H1 (cell line): ENCODE measurements at regions not wholly inside any gene's neighbourhood (a gene's known extent, or its start where the extent isn't known, plus 50 kb on each side); places are given as distances from the start of the nearest gene placed in this dataset.

Source experiments
- CTCF ChIA-PET: fragments of 300-600 bp; sonication (Branson Sonifier 250); formaldehyde crosslinking; loops from one replicate; lab custom pipeline; 2021; ENCODE audit not compliant: partially characterized antibody; lab: Charles Lee
- POLR2A ChIA-PET: fragments of 300-600 bp; sonication (Branson Sonifier 250); formaldehyde crosslinking; loops from one replicate; lab custom pipeline; 2021; ENCODE audit warnings: inconsistent platforms; ENCODE audit not compliant: partially characterized antibody; lab: Charles Lee
- DNase-seq, 2 experiments: peaks; one replicate each; pipeline versions ENCODE4 v3.0.0 to v3.0.0-alpha.2; 2010 to 2022; ENCODE audit warnings: low spot score in 2 of 2, low read depth in 1 of 2, mixed read lengths in 1 of 2
- FAIRE-seq: peaks from 2 replicates; lab custom pipeline; 2011; peaks lifted over from hg19 to GRCh38; lab: Jason Lieb, UNC
- H2AFZ ChIP-seq: 2 replicates; pipeline ENCODE4 v1.8.1; 2012; ENCODE audit warnings: low read length, inconsistent platforms
- H2AK5ac ChIP-seq: 2 replicates; pipeline ENCODE4 v1.6.1; 2013; ENCODE audit warnings: low read depth, low read length
- H2BK120ac ChIP-seq: replicated peaks from 2 replicates; pipeline ENCODE3; 2013; ENCODE audit warnings: low read depth, low read length, inconsistent platforms
- H2BK12ac ChIP-seq: 2 replicates; pipeline ENCODE4 v1.6.1; 2013; ENCODE audit warnings: low read depth, low read length
- H2BK15ac ChIP-seq: 2 replicates; pipeline ENCODE4 v1.6.1; 2013; ENCODE audit warnings: low read length
- H2BK20ac ChIP-seq: 2 replicates; pipeline ENCODE4 v1.6.1; 2013; ENCODE audit warnings: low read length
- H2BK5ac ChIP-seq: 2 replicates; pipeline ENCODE4 v1.6.1; 2013; ENCODE audit warnings: low read depth, low read length
- H3K14ac ChIP-seq: 2 replicates; pipeline ENCODE4 v1.6.1; 2013; ENCODE audit warnings: inconsistent platforms; ENCODE audit not compliant: insufficient read length
- H3K18ac ChIP-seq: 2 replicates; pipeline ENCODE4 v1.6.1; 2013; ENCODE audit warnings: low read length; ENCODE audit errors: extremely low read depth
- H3K23ac ChIP-seq: 2 replicates; pipeline ENCODE4 v1.6.1; 2013; ENCODE audit warnings: inconsistent platforms; ENCODE audit not compliant: insufficient read length
- H3K23me2 ChIP-seq: 2 replicates; pipeline ENCODE4 v1.6.1; 2013; ENCODE audit warnings: low read depth, low read length
- H3K27ac ChIP-seq: 2 replicates; pipeline ENCODE4 v1.6.1; 2011; ENCODE audit warnings: low read depth, low read length, inconsistent platforms
- H3K27me3 ChIP-seq, 4 experiments: replicated peaks in 1 of 4; 1 replicate in 1 of 4; 2 replicates in 3 of 4; pipeline versions ENCODE4 v1.6.1 to v1.8.1; 2011 to 2013; ENCODE audit warnings: low read length in 3 of 4, mild to moderate bottlenecking in 3 of 4, inconsistent platforms in 2 of 4, mixed read lengths in 2 of 4, moderate library complexity in 1 of 4; ENCODE audit not compliant: control insufficient read depth in 3 of 4, insufficient read depth in 3 of 4; ENCODE audit errors: extremely low read depth in 1 of 4
- H3K36me3 ChIP-seq, 4 experiments: 2 replicates each; pipeline versions ENCODE4 v1.6.1 to v1.8.1; 2011 to 2013; ENCODE audit warnings: mild to moderate bottlenecking in 4 of 4, low read length in 3 of 4, moderate library complexity in 2 of 4, control low read depth in 1 of 4, inconsistent platforms in 1 of 4; ENCODE audit not compliant: insufficient read depth in 4 of 4, control insufficient read depth in 2 of 4
- H3K4ac ChIP-seq: replicated peaks from 2 replicates; pipeline ENCODE3; 2013; ENCODE audit warnings: low read length, low read depth, mixed read lengths, inconsistent platforms; ENCODE audit not compliant: insufficient read length
- H3K4me1 ChIP-seq, 4 experiments: replicated peaks in 1 of 4; 1 replicate in 1 of 4; 2 replicates in 3 of 4; pipeline versions ENCODE4 v1.6.1 to v1.8.1; 2011 to 2013; ENCODE audit warnings: low read length in 3 of 4, inconsistent platforms in 2 of 4, mixed read lengths in 1 of 4; ENCODE audit not compliant: insufficient read depth in 4 of 4, control insufficient read depth in 3 of 4
- H3K4me2 ChIP-seq, 2 experiments: 2 replicates each; pipeline versions ENCODE4 v1.6.1 to v1.8.1; 2011 to 2013; ENCODE audit warnings: low read depth in 2 of 2, low read length in 2 of 2, control low read depth in 1 of 2, inconsistent platforms in 1 of 2, mild to moderate bottlenecking in 1 of 2; ENCODE audit not compliant: insufficient read depth in 1 of 2
- H3K4me3 ChIP-seq, 4 experiments: fragments of 200-600, 300-600 bp in 1 of 4; sonication (generic), shearing (Covaris generic), sonication (Bioruptor Twin) in 1 of 4; 2 replicates each; pipeline versions ENCODE4 v1.5.1 to v1.8.1; 2011 to 2016; ENCODE audit warnings: low read length in 4 of 4, low read depth in 3 of 4, control low read depth in 2 of 4, inconsistent platforms in 2 of 4, mild to moderate bottlenecking in 2 of 4, mixed read lengths in 1 of 4, moderate library complexity in 1 of 4; ENCODE audit not compliant: insufficient read depth in 2 of 4; ENCODE audit errors: extremely low read depth in 1 of 4
- H3K56ac ChIP-seq: replicated peaks from 2 replicates; pipeline ENCODE3; 2013; ENCODE audit warnings: low read depth, mild to moderate bottlenecking, mixed read lengths, low read length, inconsistent platforms; ENCODE audit not compliant: insufficient read length
- H3K79me1 ChIP-seq: 2 replicates; pipeline ENCODE4 v1.6.1; 2013; ENCODE audit warnings: low read depth, low read length, control low read depth
- H3K79me2 ChIP-seq, 2 experiments: 2 replicates each; pipeline versions ENCODE4 v1.6.1 to v1.8.1; 2012 to 2013; ENCODE audit warnings: low read length in 2 of 2, mild to moderate bottlenecking in 2 of 2, inconsistent platforms in 1 of 2; ENCODE audit not compliant: insufficient read depth in 2 of 2, control insufficient read depth in 1 of 2
- H3K9ac ChIP-seq, 4 experiments: replicated peaks in 1 of 4; 1 replicate in 1 of 4; 2 replicates in 3 of 4; pipeline versions ENCODE4 v1.6.1 to v1.8.1; 2011 to 2013; ENCODE audit warnings: low read depth in 3 of 4, low read length in 3 of 4, control low read depth in 2 of 4, mild to moderate bottlenecking in 2 of 4, moderate library complexity in 2 of 4, inconsistent platforms in 1 of 4; ENCODE audit errors: extremely low read depth in 1 of 4
- H3K9me3 ChIP-seq, 2 experiments: 2 replicates each; pipeline versions ENCODE4 v1.6.1 to v1.8.1; 2012 to 2013; ENCODE audit warnings: mild to moderate bottlenecking in 2 of 2, moderate library complexity in 2 of 2, control low read depth in 1 of 2, inconsistent platforms in 1 of 2, low read depth in 1 of 2, low read length in 1 of 2, mixed read lengths in 1 of 2; ENCODE audit not compliant: insufficient read depth in 2 of 2
- H4K20me1 ChIP-seq, 2 experiments: replicated peaks in 1 of 2; 2 replicates each; pipeline versions ENCODE3 to v1.8.1; 2011 to 2013; ENCODE audit warnings: inconsistent platforms in 2 of 2, low read length in 2 of 2, mild to moderate bottlenecking in 1 of 2; ENCODE audit not compliant: insufficient read depth in 2 of 2, control insufficient read depth in 1 of 2
- H4K5ac ChIP-seq: 2 replicates; pipeline ENCODE4 v1.6.1; 2013; ENCODE audit warnings: low read length, low read depth, mixed read lengths, inconsistent platforms; ENCODE audit not compliant: insufficient read length
- H4K8ac ChIP-seq: 2 replicates; pipeline ENCODE4 v1.8.0; 2013; ENCODE audit warnings: mild to moderate bottlenecking, moderate library complexity, low read length, inconsistent platforms; ENCODE audit not compliant: insufficient read depth; ENCODE audit errors: extremely low read depth
- H4K91ac ChIP-seq: replicated peaks from 2 replicates; pipeline ENCODE3; 2013; ENCODE audit warnings: low read length, mixed read lengths, inconsistent platforms; ENCODE audit not compliant: insufficient read length
- ASH2L ChIP-seq: fragments of 200-600, 300-600 bp; sonication (generic); IDR thresholded peaks from one replicate; pipeline ENCODE4 v1.7.1; 2017; ENCODE audit warnings: low read length
- BRCA1 ChIP-seq: IDR thresholded peaks from 2 replicates; pipeline ENCODE4 v1.6.1; 2012; ENCODE audit warnings: low read depth, low read length, improper control_type of control experiment
- CBX5 ChIP-seq: fragments of 300-800, 300-1000 bp; sonication (generic); IDR thresholded peaks from 2 replicates; pipeline ENCODE4 v1.7.1; 2016; ENCODE audit warnings: antibody characterized with exemption, low read length, low read depth
- CEBPB ChIP-seq: IDR thresholded peaks from 2 replicates; pipeline ENCODE4 v1.6.1; 2012; ENCODE audit warnings: low read depth, low read length
- HDAC2 ChIP-seq, 2 experiments: fragments of 300-600 bp in 1 of 2; sonication (generic) in 1 of 2; IDR thresholded peaks; 2 replicates each; pipeline ENCODE4 v1.6.1; 2011 to 2012; ENCODE audit warnings: low read depth in 2 of 2, low read length in 2 of 2, mild to moderate bottlenecking in 2 of 2, moderate library complexity in 2 of 2, borderline replicate concordance in 1 of 2, inconsistent platforms in 1 of 2
- HDAC6 ChIP-seq: IDR thresholded peaks from one replicate; pipeline ENCODE4 v1.7.1; 2012; ENCODE audit warnings: low read depth, mild to moderate bottlenecking, inconsistent platforms, low read length, moderate library complexity
- MAX ChIP-seq: IDR thresholded peaks from 2 replicates; pipeline ENCODE4 v1.6.1; 2012; ENCODE audit warnings: inconsistent platforms
- NANOG ChIP-seq: IDR thresholded peaks from 2 replicates; pipeline ENCODE4 v1.6.1; 2011; ENCODE audit warnings: low read length, low read depth, mild to moderate bottlenecking, inconsistent platforms; ENCODE audit not compliant: insufficient read depth, poor library complexity, severe bottlenecking
- POLR2A ChIP-seq, 2 experiments: IDR thresholded peaks; 1 replicate in 1 of 2; 2 replicates in 1 of 2; pipeline ENCODE4 v1.6.1; 2011; ENCODE audit warnings: low read depth in 2 of 2, low read length in 2 of 2, mild to moderate bottlenecking in 2 of 2; ENCODE audit errors: control extremely low read depth in 1 of 2
- RNF2 ChIP-seq: fragments of 200-900, 300-1000 bp; sonication (generic); IDR thresholded peaks from 2 replicates; pipeline ENCODE4 v1.7.1; 2016; ENCODE audit warnings: borderline replicate concordance, low read depth, mild to moderate bottlenecking, antibody characterized with exemption, low read length; ENCODE audit not compliant: poor library complexity, severe bottlenecking; ENCODE audit errors: missing control alignments
- SAP30 ChIP-seq: fragments of 300-600 bp; sonication (generic); IDR thresholded peaks from 2 replicates; pipeline ENCODE4 v1.7.1; 2012; ENCODE audit warnings: low read length, moderate library complexity, mild to moderate bottlenecking, inconsistent platforms; ENCODE audit not compliant: insufficient read depth, insufficient replicate concordance
- SP4 ChIP-seq: IDR thresholded peaks from 2 replicates; pipeline ENCODE4 v1.6.1; 2012; ENCODE audit warnings: low read length, inconsistent platforms
- TAF1 ChIP-seq: IDR thresholded peaks from 2 replicates; pipeline ENCODE4 v1.6.1; 2011; ENCODE audit warnings: mild to moderate bottlenecking, low read depth, low read length
- TEAD4 ChIP-seq: IDR thresholded peaks from 2 replicates; pipeline ENCODE4 v1.6.1; 2012; ENCODE audit warnings: low read depth, low read length, inconsistent platforms, mixed read lengths
- ZNF274 ChIP-seq: IDR thresholded peaks from 2 replicates; pipeline ENCODE4 v1.7.0; 2012; ENCODE audit warnings: low read length, borderline replicate concordance; ENCODE audit errors: extremely low read depth
- whole genome bisulfite sequencing, 2 experiments: shearing (Covaris generic) in 1 of 2; methylation state at CpG; one replicate each; pipeline versions ENCODE4 v1.1.6 to v1.1.7; 2013 to 2015; ENCODE audit warnings: low lambda C conversion rate in 2 of 2, mixed read lengths in 2 of 2, inconsistent platforms in 1 of 2, low coverage in 1 of 2, missing lambda C conversion rate in 1 of 2; ENCODE audit not compliant: insufficient replicate concordance in 2 of 2, insufficient coverage in 1 of 2, insufficient read length in 1 of 2; ENCODE audit errors: extremely low coverage in 1 of 2, missing lambda C conversion rate in 1 of 2; 5-methylcytosine and 5-hydroxymethylcytosine counted together

GRCh38 chr4:119744580-119744979, 116.0 kb upstream of the PDE5A start:
- H3K79me1 ChIP-seq = no peaks in the 10 kb centered on the region
- no peak overlapping the region for H2BK20ac ChIP-seq
- H3K4me2 ChIP-seq = no peak overlapping the region
- no peaks in the 10 kb centered on the region for H3K36me3 ChIP-seq
- no peak for FAIRE-seq
- H3K56ac ChIP-seq = no peak overlapping the region
- no peaks in the 10 kb centered on the region for H3K27me3 ChIP-seq
- no peaks in the 10 kb centered on the region for H4K20me1 ChIP-seq
- H2BK12ac ChIP-seq = no peak overlapping the region
- H3K18ac ChIP-seq = no peak overlapping the region
- H3K27ac ChIP-seq = no peak overlapping the region
- no peak overlapping the region for H3K4ac ChIP-seq
- H2BK15ac ChIP-seq = no peak overlapping the region
- H4K91ac ChIP-seq = no peak overlapping the region
- no peaks in the 10 kb centered on the region for H3K79me2 ChIP-seq
- H4K8ac ChIP-seq = no peak overlapping the region
- H2AK5ac ChIP-seq = no peak overlapping the region
- ChIA-PET POLR2A (no interaction called here), CTCF (interaction anchor here (1.0 kb wide), 1 partner anchor 12 kb away, joined by 5 read pairs; no protein-coding TSS in a partner anchor)
- no peak overlapping the region for H2BK120ac ChIP-seq
- DNase-seq = no peak
- no peak overlapping the region for H4K5ac ChIP-seq
- H2AFZ ChIP-seq = no peak overlapping the region
- H3K9ac ChIP-seq = no peak overlapping the region
- no peak overlapping the region for H3K23ac ChIP-seq
- no peaks in the 10 kb centered on the region for H3K4me1 ChIP-seq
- 91% methylated on average over 3 of the region's 3 CpGs; no CpG with 5 or more reads in 1 of the 2 experiments for WGBS, 2 experiments
- H3K4me3 ChIP-seq = no peak overlapping the region
- H3K9me3 ChIP-seq = no peaks in the 10 kb centered on the region
- H2BK5ac ChIP-seq = no peak overlapping the region
- H3K14ac ChIP-seq = no peak overlapping the region
- H3K23me2 ChIP-seq = no peaks in the 10 kb centered on the region
- no peak for TF ChIP-seq TAF1
- no peak for TF ChIP-seq NANOG
- TF ChIP-seq RNF2 = no peak
- TF ChIP-seq MAX = no peak
- TF ChIP-seq CBX5 = no peak
- no peak for TF ChIP-seq POLR2A (IDR thresholded peaks at IDR 0.05; ENCODE audit: control extremely low read depth in 1 of 2, low read depth in 2 of 2, low read length in 2 of 2)
- TF ChIP-seq HDAC2 (IDR thresholded peaks at IDR 0.05; ENCODE audit: borderline replicate concordance in 1 of 2, low read depth in 2 of 2, low read length in 2 of 2) = no peak
- TF ChIP-seq CEBPB = no peak
- TF ChIP-seq ASH2L = no peak
- no peak for TF ChIP-seq ZNF274
- TF ChIP-seq SP4 = no peak
- no peak for TF ChIP-seq BRCA1
- TF ChIP-seq TEAD4 = no peak
- TF ChIP-seq SAP30 = no peak
- TF ChIP-seq HDAC6 = no peak
